ENCODE measurements at regions not wholly inside any gene's neighbourhood (a gene's known extent, or its start where the extent isn't known, plus 50 kb on each side); places are given as distances from the start of the nearest gene placed in this dataset.

- no peak for TF ChIP-seq CTCF (IDR thresholded peaks at IDR 0.05)
- TF ChIP-seq MAFK (IDR thresholded peaks at IDR 0.05; ENCODE audit: partially characterized antibody) = no peak
- no peak for TF ChIP-seq RAD21 (conservative IDR thresholded peaks at IDR 0.05 in 1 of 2, IDR thresholded peaks at IDR 0.05 in 1 of 2)
- no peak for TF ChIP-seq MAX (IDR thresholded peaks at IDR 0.05)
- TF ChIP-seq EHMT2 (IDR thresholded peaks at IDR 0.05; ENCODE audit: low read depth) = no peak
- TF ChIP-seq EP300 (IDR thresholded peaks at IDR 0.05) = no peak
Measured at GRCh38 chr22:44398856-44399837, 86.4 kb upstream of the SHISAL1 start.
